CD4-positive, alpha-beta memory T cell (primary cell): ENCODE measurements at regions not wholly inside any gene's neighbourhood (a gene's known extent, or its start where the extent isn't known, plus 50 kb on each side); places are given as distances from the start of the nearest gene placed in this dataset.

Source experiments
- CTCF ChIA-PET: fragments of 350-600 bp; sonication (Branson Sonifier 250); formaldehyde crosslinking; loops from one replicate; lab custom pipeline; 2021; ENCODE audit warnings: inconsistent platforms; ENCODE audit not compliant: partially characterized antibody; lab: Charles Lee
- POLR2A ChIA-PET: fragments of 350-600 bp; sonication (Branson Sonifier 250); formaldehyde crosslinking; loops from one replicate; lab custom pipeline; 2021; ENCODE audit not compliant: partially characterized antibody; lab: Charles Lee
- DNase-seq, 5 donors: peaks; one replicate each; pipeline versions ENCODE4 v3.0.0 to v3.0.0-alpha.2; 2020 to 2022; ENCODE audit warnings: mixed read lengths in 1 of 5
- H3K27ac ChIP-seq: one replicate; pipeline ENCODE4 v1.7.0; 2013; ENCODE audit warnings: low read depth, low read length
- H3K27me3 ChIP-seq: 2 replicates; pipeline ENCODE4 v1.7.0; 2013; ENCODE audit warnings: mild to moderate bottlenecking, low read length, moderate library complexity; ENCODE audit not compliant: insufficient read depth
- H3K36me3 ChIP-seq: 2 replicates; pipeline ENCODE4 v1.7.0; 2013; ENCODE audit warnings: mild to moderate bottlenecking, low read length, moderate library complexity; ENCODE audit not compliant: insufficient read depth
- H3K4me1 ChIP-seq: 2 replicates; pipeline ENCODE4 v1.7.0; 2013; ENCODE audit warnings: mild to moderate bottlenecking, low read length, moderate library complexity; ENCODE audit not compliant: insufficient read depth
- H3K4me3 ChIP-seq, 2 donors: one replicate each; pipeline ENCODE4 v1.7.0; 2013; ENCODE audit warnings: low read length in 2 of 2, mild to moderate bottlenecking in 1 of 2
- H3K9me3 ChIP-seq, 2 donors: one replicate each; pipeline ENCODE4 v1.7.0; 2013; ENCODE audit warnings: low read length in 2 of 2, control low read depth in 1 of 2; ENCODE audit not compliant: control insufficient read depth in 1 of 2
- H3K27ac Mint-ChIP-seq, 7 donors: one replicate each; pipeline ENCODE4 v1.8.0; 2020 to 2021; ENCODE audit warnings: mixed read lengths in 7 of 7, mild to moderate bottlenecking in 6 of 7, inconsistent platforms in 3 of 7, moderate library complexity in 3 of 7
- H3K27me3 Mint-ChIP-seq, 2 donors: one replicate each; pipeline ENCODE4 v1.8.0; 2020 to 2021; ENCODE audit warnings: mixed read lengths in 2 of 2
- H3K36me3 Mint-ChIP-seq, 2 donors: one replicate each; pipeline ENCODE4 v1.8.0; 2020 to 2021; ENCODE audit warnings: mixed read lengths in 2 of 2, inconsistent platforms in 1 of 2, mild to moderate bottlenecking in 1 of 2
- H3K4me1 Mint-ChIP-seq, 4 donors: one replicate each; pipeline ENCODE4 v1.8.0; 2020 to 2021; ENCODE audit warnings: mixed read lengths in 4 of 4, mild to moderate bottlenecking in 1 of 4
- H3K4me3 Mint-ChIP-seq, 8 donors: one replicate each; pipeline ENCODE4 v1.8.0; 2020 to 2021; ENCODE audit warnings: mixed read lengths in 8 of 8, mild to moderate bottlenecking in 7 of 8, moderate library complexity in 6 of 8, inconsistent platforms in 3 of 8
- H3K9me3 Mint-ChIP-seq, 8 donors: one replicate each; pipeline ENCODE4 v1.8.0; 2020 to 2021; ENCODE audit warnings: mixed read lengths in 8 of 8, mild to moderate bottlenecking in 5 of 8, inconsistent platforms in 3 of 8, moderate library complexity in 1 of 8
- intact Hi-C: fragments of 100-400 bp; cut with micrococcal nuclease; formaldehyde crosslinking; loops from one replicate; pipeline ENCODE4 v1.15.1; 2023

DNA sequence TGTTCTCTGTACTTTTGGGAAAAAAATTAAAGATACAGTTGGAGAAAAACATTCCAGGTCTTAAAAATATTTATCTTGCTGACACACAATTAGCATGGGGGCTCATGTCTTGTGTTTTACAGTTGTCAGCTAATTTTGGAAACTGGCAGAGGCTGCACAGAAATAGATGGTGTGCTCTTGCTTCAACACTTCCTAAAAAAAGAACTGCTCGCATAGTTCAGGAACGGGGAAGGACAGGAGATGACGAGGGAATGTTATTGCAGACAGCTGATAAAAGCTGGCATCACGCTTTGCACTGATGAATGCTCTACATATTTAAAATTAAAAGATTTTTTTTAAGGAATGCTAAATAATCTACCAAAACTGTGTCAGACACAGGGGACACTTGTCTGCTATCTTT lies 103.5 kb upstream of the CELF2 start:
- Mint-ChIP-seq H3K4me1 (peaks cover 0 to 11% (median under 1%) of the 10 kb centered on the region in 4 donors), H3K27ac (no peak overlapping the region), H3K36me3 (no peaks in the 10 kb centered on the region), H3K4me3 (no peak overlapping the region), H3K27me3 (peaks cover 15 to 18% of the 10 kb centered on the region in 2 donors), H3K9me3 (no peaks in the 10 kb centered on the region)
- ChIA-PET POLR2A (no interaction called here), CTCF (no interaction called here)
- Histone ChIP-seq H3K27ac (no peak overlapping the region), H3K27me3 (no peaks in the 10 kb centered on the region), H3K9me3 (no peaks in the 10 kb centered on the region), H3K36me3 (no peaks in the 10 kb centered on the region), H3K4me3 (no peak overlapping the region), H3K4me1 (no peaks in the 10 kb centered on the region)
- no peak for DNase-seq
- intact Hi-C loops: no loop called here

- Histone ChIP-seq H3K27ac (no peak overlapping the region), H3K4me3 (no peak overlapping the region), H3K36me3 (no peaks in the 10 kb centered on the region), H3K9me3 (no peaks in the 10 kb centered on the region), H3K27me3 (no peaks in the 10 kb centered on the region), H3K4me1 (no peaks in the 10 kb centered on the region)
- DNase-seq: peak in 2 of 5 donors; percentile 2 to 13
- no peaks in the 10 kb centered on the region for H3K36me3 Mint-ChIP-seq
- H3K27ac Mint-ChIP-seq: peak overlapping the region in 1 of 7 donors; percentile 3
- H3K4me1 Mint-ChIP-seq: peaks cover 0 to 11% (median under 1%) of the 10 kb centered on the region in 4 donors
- CTCF ChIA-PET: no interaction called here
- H3K9me3 Mint-ChIP-seq: no peaks in the 10 kb centered on the region
- POLR2A ChIA-PET: no interaction called here
- intact Hi-C loops: no loop called here
- H3K27me3 Mint-ChIP-seq: peaks cover 8 to 15% of the 10 kb centered on the region in 2 donors
- no peak overlapping the region for H3K4me3 Mint-ChIP-seq
Measured at GRCh38 chr10:10915215-10915614, 102.5 kb upstream of the CELF2 start.

DNA sequence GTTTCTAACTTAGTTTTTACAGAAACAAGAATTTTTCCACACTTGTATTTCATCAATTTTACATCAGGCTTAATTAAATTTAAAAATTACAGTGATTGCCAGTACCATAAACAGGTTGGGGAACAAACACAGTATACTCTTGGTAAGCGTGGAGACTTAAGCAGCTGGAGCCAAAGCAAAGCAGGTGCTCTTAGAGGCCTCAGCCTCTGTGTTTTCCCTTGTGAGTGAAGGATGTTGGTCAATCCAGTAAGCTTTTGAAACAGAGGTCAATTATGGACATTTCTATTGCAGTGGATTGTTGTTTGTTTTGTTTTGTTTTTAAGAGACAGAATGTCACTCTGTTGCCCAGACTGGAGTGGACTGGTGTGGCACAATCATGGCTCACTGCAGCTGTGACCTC lies 100.6 kb upstream of the CELF2 start:
- no peaks in the 10 kb centered on the region for H3K9me3 ChIP-seq
- H3K4me1 Mint-ChIP-seq: peaks cover 0 to 11% (median under 1%) of the 10 kb centered on the region in 4 donors
- H3K27me3 Mint-ChIP-seq: peaks cover 5 to 11% of the 10 kb centered on the region in 2 donors
- no peak overlapping the region for H3K27ac ChIP-seq
- no peak overlapping the region for H3K27ac Mint-ChIP-seq
- CTCF ChIA-PET: no interaction called here
- H3K9me3 Mint-ChIP-seq: no peaks in the 10 kb centered on the region
- POLR2A ChIA-PET: no interaction called here
- H3K4me3 ChIP-seq: no peak overlapping the region
- no peak overlapping the region for H3K4me3 Mint-ChIP-seq
- no peaks in the 10 kb centered on the region for H3K36me3 Mint-ChIP-seq
- intact Hi-C loops: no loop called here
- DNase-seq: no peak
- H3K36me3 ChIP-seq: no peaks in the 10 kb centered on the region
- H3K4me1 ChIP-seq: no peaks in the 10 kb centered on the region
- no peaks in the 10 kb centered on the region for H3K27me3 ChIP-seq

GRCh38 chr10:10919976-10920375 lies 97.7 kb upstream of the CELF2 start:
- intact Hi-C loops: no loop called here
- H3K36me3 Mint-ChIP-seq: no peaks in the 10 kb centered on the region
- peaks cover 5 to 8% of the 10 kb centered on the region in 2 donors for H3K27me3 Mint-ChIP-seq
- CTCF ChIA-PET: no interaction called here
- POLR2A ChIA-PET: no interaction called here
- no peak overlapping the region for H3K27ac Mint-ChIP-seq
- no peaks in the 10 kb centered on the region for H3K27me3 ChIP-seq
- H3K36me3 ChIP-seq: no peaks in the 10 kb centered on the region
- H3K4me3 ChIP-seq: no peak overlapping the region
- H3K4me1 ChIP-seq: no peaks in the 10 kb centered on the region
- no peaks in the 10 kb centered on the region for H3K9me3 Mint-ChIP-seq
- DNase-seq: no peak
- H3K4me1 Mint-ChIP-seq: peaks cover 0 to 7% (median 0%) of the 10 kb centered on the region in 4 donors
- H3K4me3 Mint-ChIP-seq: no peak overlapping the region
- H3K27ac ChIP-seq: no peak overlapping the region
- no peaks in the 10 kb centered on the region for H3K9me3 ChIP-seq

GRCh38 chr10:10921826-10922461 lies 95.7 kb upstream of the CELF2 start:
- Histone ChIP-seq H3K27me3 (no peaks in the 10 kb centered on the region), H3K36me3 (no peaks in the 10 kb centered on the region), H3K27ac (no peak overlapping the region), H3K9me3 (no peaks in the 10 kb centered on the region), H3K4me1 (no peaks in the 10 kb centered on the region), H3K4me3 (no peak overlapping the region)
- Mint-ChIP-seq H3K27me3 (peaks cover 5 to 8% of the 10 kb centered on the region in 2 donors), H3K9me3 (no peaks in the 10 kb centered on the region), H3K4me3 (no peak overlapping the region), H3K36me3 (no peaks in the 10 kb centered on the region), H3K27ac (no peak overlapping the region), H3K4me1 (no peaks in the 10 kb centered on the region)
- CTCF ChIA-PET: no interaction called here
- POLR2A ChIA-PET: no interaction called here
- no peak for DNase-seq
- intact Hi-C loops: no loop called here

DNA sequence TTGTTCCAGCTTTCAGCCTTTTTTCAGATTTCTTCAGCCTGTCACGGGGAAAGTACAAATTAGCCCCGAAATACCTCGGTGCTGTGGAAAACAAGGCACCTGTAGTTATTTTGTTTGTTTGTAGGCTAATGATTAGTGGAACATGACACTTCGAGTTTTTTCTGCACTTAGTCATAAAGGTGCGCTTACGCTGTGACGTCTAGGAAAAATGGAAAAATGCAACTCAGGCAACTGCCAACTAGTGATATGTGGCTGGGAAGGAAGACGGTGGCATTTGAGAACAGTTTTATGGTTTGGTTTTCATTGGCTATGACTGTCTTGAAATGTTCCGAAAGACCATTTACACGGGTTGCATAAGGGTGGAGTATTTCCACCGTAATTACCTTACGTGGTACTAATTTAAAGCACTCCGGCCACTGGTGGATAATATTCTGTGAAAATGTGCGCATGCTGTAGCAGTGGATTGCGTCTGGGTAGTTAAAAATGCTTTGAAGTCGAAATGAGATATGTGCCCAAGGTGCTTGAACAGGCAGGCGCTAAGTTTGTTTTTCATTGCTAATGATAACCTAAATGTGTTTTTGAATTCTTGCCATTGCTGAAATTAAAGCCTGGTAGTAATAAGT lies 94.5 kb upstream of the CELF2 start:
- no peak for DNase-seq
- H3K4me3 Mint-ChIP-seq: no peak overlapping the region
- H3K27ac ChIP-seq: no peak overlapping the region
- H3K27me3 ChIP-seq: no peaks in the 10 kb centered on the region
- intact Hi-C loops: no loop called here
- H3K27ac Mint-ChIP-seq: no peak overlapping the region
- H3K36me3 ChIP-seq: no peaks in the 10 kb centered on the region
- H3K4me1 ChIP-seq: no peaks in the 10 kb centered on the region
- no peaks in the 10 kb centered on the region for H3K36me3 Mint-ChIP-seq
- H3K9me3 Mint-ChIP-seq: no peaks in the 10 kb centered on the region
- ChIA-PET POLR2A (no interaction called here), CTCF (no interaction called here)
- no peaks in the 10 kb centered on the region for H3K4me1 Mint-ChIP-seq
- H3K9me3 ChIP-seq: no peaks in the 10 kb centered on the region
- H3K27me3 Mint-ChIP-seq: peaks cover 5 to 8% of the 10 kb centered on the region in 2 donors
- no peak overlapping the region for H3K4me3 ChIP-seq

DNA sequence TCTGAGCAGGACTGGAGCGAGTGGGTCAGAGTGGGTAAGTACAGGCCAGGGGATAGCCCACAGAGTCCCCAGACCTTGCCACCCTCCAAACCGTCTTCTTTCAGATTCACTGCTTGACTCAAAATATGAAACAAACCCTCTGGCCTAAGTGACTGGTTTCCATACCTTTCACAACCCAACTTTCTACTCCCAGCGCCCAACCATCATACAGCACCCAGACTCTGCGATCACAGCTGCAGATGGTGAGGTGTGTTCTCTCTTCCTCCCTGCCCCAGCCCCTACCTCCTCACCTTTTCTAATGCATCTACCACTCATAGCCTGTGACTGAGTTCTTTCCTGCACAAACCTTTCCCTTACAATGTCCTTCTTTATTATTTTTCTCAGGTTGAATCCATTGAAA lies 92.0 kb upstream of the CELF2 start:
- H3K36me3 ChIP-seq: no peaks in the 10 kb centered on the region
- no peaks in the 10 kb centered on the region for H3K9me3 ChIP-seq
- intact Hi-C loops: no loop called here
- no peak for DNase-seq
- no peak overlapping the region for H3K4me3 ChIP-seq
- no peaks in the 10 kb centered on the region for H3K4me1 Mint-ChIP-seq
- H3K27ac Mint-ChIP-seq: peak overlapping the region in 1 of 7 donors; percentile 49
- peaks cover 4 to 5% of the 10 kb centered on the region in 2 donors for H3K27me3 Mint-ChIP-seq
- H3K27me3 ChIP-seq: no peaks in the 10 kb centered on the region
- H3K9me3 Mint-ChIP-seq: no peaks in the 10 kb centered on the region
- no peaks in the 10 kb centered on the region for H3K36me3 Mint-ChIP-seq
- ChIA-PET POLR2A (no interaction called here), CTCF (no interaction called here)
- H3K27ac ChIP-seq: no peak overlapping the region
- no peaks in the 10 kb centered on the region for H3K4me1 ChIP-seq
- H3K4me3 Mint-ChIP-seq: no peak overlapping the region
